ENCODE measurements at regions not wholly inside any gene's neighbourhood (a gene's known extent, or its start where the extent isn't known, plus 50 kb on each side); places are given as distances from the start of the nearest gene placed in this dataset.

- Histone ChIP-seq H3K9ac (replicated peaks; ENCODE audit: extremely low read depth, insufficient read depth, low read length) (no peak overlapping the region), H4K20me1 (replicated peaks; ENCODE audit: control insufficient read depth, extremely low read depth, insufficient read depth, low read length) (no peaks in the 10 kb centered on the region), H2AFZ (ENCODE audit: low read depth, low read length) (no peak overlapping the region), H3K4me1 (ENCODE audit: control insufficient read depth, extremely low read depth, insufficient read depth, low read length) (no peaks in the 10 kb centered on the region), H3K27me3 (ENCODE audit: control insufficient read depth in 2 of 2, insufficient read depth in 2 of 2, low read length in 2 of 2) (no peaks in the 10 kb centered on the region), H3K4me3 (replicated peaks in 1 of 3; ENCODE audit: insufficient read depth in 1 of 3, low read depth in 1 of 3, low read length in 3 of 3) (no peak overlapping the region), H3K79me2 (ENCODE audit: control insufficient read depth, insufficient read depth, low read length) (no peaks in the 10 kb centered on the region), H3K27ac (ENCODE audit: insufficient read depth, low read depth, low read length) (no peak overlapping the region), H3K36me3 (ENCODE audit: control insufficient read depth in 2 of 2, extremely low read depth in 1 of 2, insufficient read depth in 2 of 2, low read length in 2 of 2) (no peaks in the 10 kb centered on the region), H3K9me3 (replicated peaks; ENCODE audit: control insufficient read depth, insufficient read depth, low read length) (peaks cover 2% of the 10 kb centered on the region), H3K9me1 (replicated peaks; ENCODE audit: control insufficient read depth, extremely low read depth, insufficient read depth, low read length) (no peaks in the 10 kb centered on the region), H3K4me2 (ENCODE audit: insufficient read depth, low read length) (no peak overlapping the region)
- intact Hi-C loops (cut with micrococcal nuclease): no loop called here
- dilution Hi-C loops (cut with MboI; ENCODE audit: extremely low pct_ligation_motif_present, low sequenced_read_pairs): no loop called here
- no TSS peak for BruUV-seq (replicated peaks)
- FAIRE-seq (no peak), DNase-seq (ENCODE audit: low read depth, low spot score) (no peak)
- ChIA-PET CTCF (no interaction called here), POLR2A (no interaction called here)
- no peak for TF ChIP-seq CTCF (IDR thresholded peaks at IDR 0.05; ENCODE audit: extremely low read depth in 1 of 2, insufficient read depth in 1 of 2, low read depth in 1 of 2, low read length in 2 of 2)
- TF ChIP-seq POLR2AphosphoS5 (IDR thresholded peaks at IDR 0.05; ENCODE audit: insufficient read depth, low read depth, low read length): no peak
- no peak for TF ChIP-seq GATA2 (IDR thresholded peaks at IDR 0.05; ENCODE audit: insufficient read depth, insufficient read length, low read depth, low read length)
- TF ChIP-seq MAX (IDR thresholded peaks at IDR 0.05; ENCODE audit: insufficient read depth, insufficient read length): no peak
- no peak for TF ChIP-seq EZH2 (IDR thresholded peaks at IDR 0.05; ENCODE audit: borderline replicate concordance, low read depth, low read length, severe bottlenecking)
- TF ChIP-seq POLR2A (IDR thresholded peaks at IDR 0.05; ENCODE audit: low read depth, low read length): no peak
- no peak for TF ChIP-seq JUN (IDR thresholded peaks at IDR 0.05; ENCODE audit: borderline replicate concordance, insufficient read depth, insufficient read length, low read depth)
- no peak for TF ChIP-seq MYC (IDR thresholded peaks at IDR 0.05; ENCODE audit: low read depth, low read length)
- TF ChIP-seq FOS (IDR thresholded peaks at IDR 0.05; ENCODE audit: borderline replicate concordance, insufficient read depth, low read length): no peak
Measured at GRCh38 chr5:5626412-5626811, 203.9 kb downstream of the ICE1 start.
